HL-60 (cell line): ENCODE measurements at regions not wholly inside any gene's neighbourhood (a gene's known extent, or its start where the extent isn't known, plus 50 kb on each side); places are given as distances from the start of the nearest gene placed in this dataset.

Source experiments
- CTCF ChIP-seq: IDR thresholded peaks from one replicate; pipeline ENCODE4 v1.5.1; 2011; ENCODE audit warnings: low read length, control low read depth, inconsistent platforms; ENCODE audit not compliant: insufficient read depth
- GABPA ChIP-seq: IDR thresholded peaks from 2 replicates; pipeline ENCODE4 v1.6.1; 2012; ENCODE audit warnings: low read depth
- POLR2AphosphoS5 ChIP-seq: IDR thresholded peaks from 2 replicates; pipeline ENCODE4 v1.6.1; 2012; ENCODE audit warnings: low read depth
- SPI1 ChIP-seq: IDR thresholded peaks from 2 replicates; pipeline ENCODE4 v1.6.1; 2012; ENCODE audit warnings: low read depth, mild to moderate bottlenecking, borderline replicate concordance

- TF ChIP-seq CTCF (no peak), GABPA (no peak), POLR2AphosphoS5 (no peak), SPI1 (no peak)
These were observed 2210.2 kb upstream of the PCDH20 start for GRCh38 chr13:63625869-63626268.
